ENCODE measurements at regions not wholly inside any gene's neighbourhood (a gene's known extent, or its start where the extent isn't known, plus 50 kb on each side); places are given as distances from the start of the nearest gene placed in this dataset.

DNA sequence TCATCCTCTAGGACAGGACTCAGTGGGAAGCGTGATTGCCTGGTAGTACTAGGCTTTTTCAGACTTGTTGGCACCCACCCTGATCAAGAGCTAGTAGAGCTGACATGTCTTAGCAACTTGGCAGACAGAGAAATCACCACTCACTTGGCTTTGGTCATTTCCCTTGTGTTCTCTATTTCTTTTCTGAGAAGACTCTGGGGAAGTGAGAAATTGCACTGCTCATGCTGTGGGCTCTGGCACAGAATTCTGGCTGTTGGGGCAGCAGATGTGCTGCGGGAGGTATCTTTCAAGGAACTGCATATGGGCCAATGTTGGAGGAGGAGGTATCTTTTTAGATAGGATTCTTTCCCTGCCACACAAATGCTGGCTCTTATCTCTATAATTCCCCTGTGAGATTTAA, 529.1 kb upstream of the MEX3C start:
- DNase-seq (ENCODE audit: low spot score) = no peak

DNA sequence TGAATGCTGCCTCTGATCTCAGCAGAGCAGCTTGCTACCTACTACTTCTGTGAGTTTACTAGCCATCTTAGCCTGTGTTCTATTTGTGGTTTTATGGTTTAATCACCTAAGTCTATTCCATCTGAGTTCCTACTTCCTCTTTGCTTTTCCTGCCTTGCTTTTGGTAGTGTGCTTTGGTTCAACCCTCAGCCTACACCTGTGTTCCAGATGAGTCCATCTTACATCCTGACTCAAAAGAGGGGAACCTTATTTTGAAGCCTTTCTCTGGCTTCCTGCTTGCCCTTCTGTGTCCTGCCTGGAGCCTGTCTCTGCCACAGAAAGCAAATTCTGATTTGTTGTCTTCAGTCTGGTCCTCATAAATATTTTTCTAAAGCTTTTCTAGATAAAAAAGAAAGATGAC, 530.3 kb upstream of the MEX3C start:
- no peak for DNase-seq (ENCODE audit: low spot score)

DNA sequence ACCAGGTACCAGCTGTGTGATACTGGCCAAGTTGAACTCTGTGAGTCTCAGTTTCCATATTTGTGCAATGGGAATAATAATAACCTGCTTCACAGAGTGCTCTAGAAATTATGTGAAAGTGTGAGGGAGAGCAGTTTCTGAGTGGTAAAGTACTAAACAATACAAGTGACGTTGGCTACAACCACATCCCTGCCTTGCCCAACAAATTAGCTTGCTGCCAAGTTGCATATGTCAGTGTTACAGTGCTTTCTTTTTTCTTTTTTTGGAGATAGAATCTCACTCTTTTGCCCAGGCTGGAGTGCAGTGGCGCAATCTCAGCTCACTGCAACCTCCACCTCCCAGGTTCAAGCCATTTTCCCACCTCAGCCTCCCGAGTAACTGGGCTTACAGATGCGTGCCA, 533.6 kb upstream of the MEX3C start:
- no peak for DNase-seq (ENCODE audit: low spot score)

DNA sequence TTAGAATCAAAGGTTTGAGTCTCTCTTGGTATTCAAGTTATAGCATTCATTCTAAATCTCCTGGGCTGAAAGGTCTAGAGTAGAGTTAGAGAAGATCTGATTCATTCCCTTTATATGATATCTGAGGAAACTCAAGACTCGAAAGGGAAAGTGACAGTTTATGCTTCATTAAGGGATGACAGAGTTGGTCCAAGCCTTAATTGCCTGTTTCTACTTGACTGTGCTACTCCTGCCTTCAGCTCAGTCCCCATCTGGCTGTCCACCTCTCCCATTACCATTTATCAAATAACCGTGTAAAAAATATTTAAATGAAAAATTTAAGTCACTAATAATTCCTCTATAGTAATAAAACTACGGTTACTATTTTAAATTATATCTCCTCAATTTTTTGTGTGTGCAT, 537.1 kb upstream of the MEX3C start:
- no peak for DNase-seq (ENCODE audit: low spot score)

DNA sequence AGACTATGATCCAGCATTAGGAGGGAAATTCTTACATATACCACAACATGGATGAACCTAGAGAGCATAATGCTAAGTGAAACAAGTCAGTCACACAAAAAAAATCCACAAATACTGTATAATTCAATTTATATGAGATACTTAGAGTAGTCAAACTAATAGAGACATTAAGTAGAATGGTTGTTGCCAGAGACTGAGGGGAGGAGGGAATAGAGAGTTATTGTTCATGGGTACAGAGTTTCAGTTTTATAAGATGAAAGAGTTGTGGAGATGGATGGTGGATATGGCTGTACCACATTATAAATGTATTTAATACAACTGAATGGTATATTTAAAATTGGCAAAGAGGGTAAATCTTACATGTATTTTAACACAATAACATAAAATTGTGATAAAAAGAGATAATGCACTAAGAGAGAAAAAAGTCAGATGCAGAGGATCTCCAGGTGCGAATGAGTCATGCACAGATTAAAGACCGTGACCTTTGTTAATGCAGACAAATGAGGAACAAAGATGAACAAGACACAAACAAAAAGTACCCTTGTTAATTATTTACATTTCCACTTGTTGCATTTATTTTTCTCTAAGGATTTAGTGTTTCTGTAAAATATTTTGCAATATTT, 541.7 kb upstream of the MEX3C start:
- no peak for DNase-seq (ENCODE audit: low spot score)

DNA sequence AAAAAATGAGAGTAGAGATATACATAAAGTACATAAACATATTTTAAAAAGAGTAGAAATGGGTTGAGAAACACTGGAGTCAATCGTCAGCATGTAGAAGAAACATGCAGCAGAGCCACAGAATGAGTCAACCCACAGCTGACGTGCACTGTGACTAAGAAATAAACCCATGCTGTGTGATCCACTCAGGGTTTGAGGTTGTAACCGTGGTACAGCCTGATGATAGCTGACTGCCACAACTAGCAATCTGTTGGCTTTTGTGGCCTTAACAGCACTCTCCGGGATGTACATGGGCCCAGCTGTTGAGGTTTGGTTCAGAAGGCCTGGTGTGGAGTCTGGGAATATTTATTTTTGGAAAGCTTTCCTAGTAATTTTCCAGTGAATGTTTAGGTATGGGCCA, 554.4 kb upstream of the MEX3C start:
- no peak for DNase-seq (ENCODE audit: low spot score)

DNA sequence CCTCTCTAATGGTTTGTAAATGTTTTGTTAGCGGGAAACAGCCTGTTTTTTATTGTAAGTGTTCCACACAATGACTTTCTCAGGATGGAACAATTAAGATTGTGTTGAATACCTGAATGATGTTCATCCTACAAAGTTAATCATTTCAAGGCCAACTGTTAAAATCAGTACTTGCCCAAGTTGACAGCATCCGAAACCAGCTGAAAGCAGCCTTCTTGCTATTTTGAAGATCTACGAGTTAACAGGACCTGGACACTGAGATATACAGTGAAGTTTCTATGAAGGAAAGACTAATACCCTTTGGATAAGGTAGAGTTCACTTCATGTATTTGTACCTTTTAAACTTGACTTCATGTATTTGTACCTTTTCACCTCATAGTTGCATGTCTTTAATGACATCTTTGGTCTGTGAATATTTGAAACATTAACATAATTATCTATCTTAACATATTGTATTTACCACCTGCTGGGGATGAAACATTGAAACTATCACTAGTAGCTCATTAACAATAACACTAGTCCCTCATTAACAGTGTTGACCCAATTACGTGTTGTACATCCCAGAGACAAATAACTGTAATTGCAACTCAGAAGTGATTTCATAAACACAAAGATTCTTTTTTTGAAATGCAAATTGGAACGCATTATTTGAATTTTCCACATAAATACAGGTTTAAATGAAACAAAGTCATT, 556.0 kb upstream of the MEX3C start:
- DNase-seq (ENCODE audit: low spot score) = no peak

DNA sequence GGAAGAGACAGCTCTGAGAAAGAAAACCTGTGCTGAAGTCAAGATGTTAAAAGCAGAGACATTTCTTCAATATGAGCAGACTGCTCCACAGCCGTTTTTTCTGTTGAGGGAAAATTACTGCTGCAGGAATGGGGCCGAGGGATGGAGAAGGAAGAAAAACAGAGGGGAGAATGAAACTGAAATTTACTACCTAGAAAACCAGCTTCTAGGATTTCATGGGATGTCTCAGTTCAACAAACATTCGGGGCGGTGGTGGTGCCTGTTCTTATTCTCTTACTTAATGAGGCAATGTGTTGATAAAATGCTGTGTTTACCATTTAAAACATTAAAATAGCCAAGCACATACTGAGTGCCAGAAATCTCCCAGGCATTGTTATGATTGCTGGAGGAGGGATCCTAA, 557.1 kb upstream of the MEX3C start:
- DNase-seq (ENCODE audit: low spot score) = no peak

DNA sequence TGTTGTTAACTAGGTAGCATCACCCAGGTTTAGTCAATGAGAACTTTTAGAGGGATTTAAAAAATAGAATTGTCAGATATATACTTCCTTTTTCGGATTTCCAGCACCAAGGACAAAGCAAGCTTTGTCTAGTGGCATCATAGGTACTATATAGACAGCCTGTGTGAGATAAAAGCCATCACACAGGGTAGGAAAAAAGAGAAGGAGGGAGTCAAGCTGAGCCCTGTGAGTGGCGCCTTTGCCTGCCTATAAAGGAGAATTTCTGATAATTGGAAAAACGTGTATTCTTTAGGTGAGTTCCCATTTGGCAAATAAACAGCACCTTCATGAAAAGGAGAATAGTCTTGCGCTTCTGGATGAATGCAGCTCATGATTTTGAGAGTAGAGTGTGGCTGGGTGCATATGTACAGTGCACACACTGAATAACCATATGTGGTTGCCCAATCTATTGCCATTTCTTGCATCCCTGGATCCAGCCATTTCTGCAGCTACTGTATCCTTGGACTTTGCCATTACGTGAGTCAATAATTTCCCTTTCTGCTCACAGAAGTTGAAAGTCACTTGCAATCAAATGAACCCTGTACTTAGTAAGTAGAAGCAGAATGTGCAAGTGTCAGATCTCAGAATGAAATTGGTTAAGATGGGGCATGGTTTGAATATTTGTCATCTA, 559.9 kb upstream of the MEX3C start:
- no peak for DNase-seq (ENCODE audit: low spot score)

DNA sequence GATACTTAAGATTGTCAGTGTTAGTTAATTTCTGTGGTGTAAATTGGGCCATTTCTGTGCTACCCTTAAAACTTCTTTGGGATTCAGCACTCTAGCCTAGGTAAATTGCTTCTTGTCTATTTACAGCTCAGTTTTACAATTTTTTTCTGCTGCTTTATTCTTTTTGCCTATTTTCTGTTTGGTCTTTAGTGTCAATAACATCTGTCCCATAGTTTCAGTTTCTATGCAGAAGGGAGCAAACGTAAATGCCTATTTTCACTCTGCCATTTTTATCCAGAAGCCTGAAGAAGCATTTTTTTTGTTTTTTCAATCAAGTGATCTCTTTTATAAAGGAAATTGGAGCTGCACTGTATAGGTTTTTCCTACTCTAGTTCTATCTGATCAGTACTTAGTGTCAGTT, 564.9 kb upstream of the MEX3C start:
- no peak for DNase-seq (ENCODE audit: low spot score)

DNA sequence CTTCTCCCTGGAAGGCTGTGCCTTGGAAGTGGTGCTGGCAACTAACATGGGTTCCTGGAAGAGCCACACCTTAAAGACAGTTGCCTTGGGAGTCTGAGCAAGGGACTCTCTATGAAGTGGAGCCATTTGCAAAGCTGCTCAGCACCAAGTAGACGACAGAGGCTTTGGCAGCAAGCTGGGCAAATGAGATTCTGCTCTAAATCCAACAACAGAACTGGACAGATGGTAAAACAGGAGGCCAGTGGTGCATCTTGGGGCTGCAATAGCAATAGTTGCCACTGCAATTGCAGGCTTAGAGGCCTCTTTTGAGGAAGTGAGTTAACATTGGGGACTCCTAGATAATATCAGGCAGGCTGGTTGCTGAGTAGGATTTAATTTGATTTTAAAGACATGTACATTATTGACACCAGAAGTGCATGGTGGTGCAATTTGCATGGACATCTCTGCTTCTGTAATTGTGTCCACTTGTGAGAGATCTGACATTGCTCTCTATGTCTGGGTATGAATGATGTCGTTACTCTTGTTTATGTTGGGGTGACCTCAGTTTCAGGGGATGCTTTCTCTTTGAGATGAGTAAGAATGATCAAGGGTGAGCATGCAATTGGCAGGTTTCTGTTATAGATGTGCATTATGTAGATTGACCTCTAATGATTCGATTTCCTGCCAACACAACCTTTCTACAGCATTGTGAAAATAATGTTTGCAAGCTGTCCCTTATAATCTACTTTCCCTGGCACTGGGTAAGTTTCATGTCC, 568.3 kb upstream of the MEX3C start:
- DNase-seq (ENCODE audit: low spot score) = no peak

DNA sequence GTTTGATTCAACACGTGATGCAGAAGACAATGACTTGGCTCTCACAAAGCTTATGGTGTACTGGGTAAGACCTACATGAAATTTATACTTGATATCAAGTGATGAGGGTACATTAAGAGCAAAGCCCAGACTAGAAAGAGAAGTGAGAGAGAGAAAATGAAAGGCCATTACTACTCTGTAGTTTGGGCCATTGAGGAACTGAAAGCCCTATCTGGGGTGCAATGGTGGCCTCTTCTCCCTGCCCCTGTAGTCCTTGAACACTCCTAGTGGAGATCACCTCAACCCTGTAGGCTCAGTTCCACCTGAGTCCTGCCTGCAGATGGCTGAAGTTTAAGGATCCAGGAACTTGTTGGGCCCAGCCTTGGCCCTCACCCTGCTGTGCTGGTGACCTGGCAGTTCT, 569.8 kb upstream of the MEX3C start:
- no peak for DNase-seq (ENCODE audit: low spot score)

DNA sequence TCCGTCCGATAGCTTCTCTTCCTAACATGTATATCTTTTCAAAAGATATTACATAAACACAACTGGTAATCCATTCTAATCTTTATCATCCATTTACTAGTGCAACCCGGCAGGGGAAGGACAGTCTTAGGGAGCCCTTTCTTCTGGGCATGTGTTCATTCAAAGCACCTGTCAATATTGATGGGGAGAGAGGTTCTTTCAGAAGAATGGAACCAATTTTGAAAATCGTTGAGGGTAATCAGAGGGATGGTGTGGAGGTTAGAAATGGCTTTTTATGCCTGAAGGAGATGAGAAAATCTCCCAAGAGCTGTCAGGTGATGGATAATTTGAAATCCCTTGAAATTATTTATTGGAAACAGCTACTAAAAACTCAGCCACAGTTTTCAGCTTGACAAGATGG, 561.9 kb upstream of the DCC start:
- DNase-seq (ENCODE audit: low spot score) = no peak

DNA sequence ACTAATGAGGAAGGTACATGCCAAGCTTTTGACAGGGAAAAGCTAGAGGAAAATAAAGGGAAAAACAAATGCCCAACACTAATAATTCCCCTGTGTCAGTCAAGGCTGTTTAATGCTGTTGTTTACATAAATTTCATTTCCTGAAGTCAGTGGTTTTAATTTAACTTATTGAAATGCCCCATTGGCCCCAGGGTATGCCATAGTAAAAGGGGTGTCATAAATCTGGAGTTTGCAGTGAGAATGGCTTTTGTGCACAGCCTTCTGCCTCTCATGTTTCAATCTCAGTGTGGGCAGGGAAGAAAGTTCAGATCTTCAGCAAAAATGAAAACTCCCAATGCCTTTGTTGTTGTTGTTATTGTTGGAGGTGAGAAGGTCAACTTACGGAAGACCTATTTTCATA, 550.1 kb upstream of the DCC start:
- no peak for DNase-seq (ENCODE audit: low spot score)

DNA sequence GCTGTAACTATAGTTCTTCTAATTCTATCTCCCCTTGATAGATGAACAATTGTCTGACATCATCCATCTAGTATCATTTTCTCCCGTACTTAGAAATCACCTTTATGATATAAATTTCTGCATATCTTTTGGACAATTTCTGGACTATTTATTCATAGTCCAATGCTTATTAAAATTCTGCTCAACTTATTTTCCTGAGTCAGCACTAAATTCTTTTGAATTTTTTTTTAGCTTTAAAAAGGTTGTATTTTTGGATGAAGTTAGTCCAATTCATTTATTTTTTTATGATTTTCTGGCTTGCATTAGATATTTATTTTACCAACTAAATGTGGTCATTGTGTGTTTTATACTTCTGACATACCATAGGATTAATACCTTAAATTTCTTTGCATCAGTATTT, 538.5 kb upstream of the DCC start:
- no peak for DNase-seq (ENCODE audit: low spot score)

DNA sequence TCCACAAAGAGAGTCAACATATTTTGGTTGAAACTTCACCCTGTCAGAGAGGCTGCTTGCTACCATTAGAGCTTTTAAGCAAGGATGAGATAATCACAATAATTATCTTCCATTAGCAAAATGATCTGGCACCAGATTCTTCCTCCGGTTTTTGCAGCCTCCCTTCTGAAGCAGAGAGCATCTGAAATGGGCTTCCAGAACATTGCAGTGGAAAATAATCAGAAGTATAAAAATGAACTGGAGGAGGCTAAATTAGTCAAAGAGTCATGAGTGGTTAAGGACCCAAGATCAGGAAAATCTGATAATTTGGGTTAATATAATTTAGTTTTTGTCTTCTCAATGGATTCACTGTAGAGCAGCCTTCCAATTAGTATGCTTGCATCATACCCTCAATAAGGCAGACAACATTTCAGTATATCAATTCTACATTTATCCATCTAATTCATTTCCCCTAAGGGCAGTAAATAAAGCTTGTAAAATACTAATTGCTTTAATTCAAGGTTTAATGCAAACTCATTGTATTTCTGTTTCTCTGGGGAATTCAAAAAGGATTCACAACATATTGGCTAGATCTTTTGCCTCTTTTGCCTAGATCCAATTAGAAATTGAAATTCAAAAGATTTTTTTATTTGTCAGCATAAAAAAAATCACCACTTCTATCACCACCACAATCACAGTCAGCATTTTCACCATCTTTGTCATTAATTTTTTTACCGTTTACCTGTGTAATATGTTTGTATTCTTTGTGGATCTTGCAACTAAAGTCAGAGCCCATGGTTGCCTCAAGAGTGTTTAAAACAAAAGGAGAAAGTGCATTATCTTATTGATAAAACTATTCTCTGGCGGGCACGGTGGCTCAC, 537.2 kb upstream of the DCC start:
- no peak for DNase-seq (ENCODE audit: low spot score)

DNA sequence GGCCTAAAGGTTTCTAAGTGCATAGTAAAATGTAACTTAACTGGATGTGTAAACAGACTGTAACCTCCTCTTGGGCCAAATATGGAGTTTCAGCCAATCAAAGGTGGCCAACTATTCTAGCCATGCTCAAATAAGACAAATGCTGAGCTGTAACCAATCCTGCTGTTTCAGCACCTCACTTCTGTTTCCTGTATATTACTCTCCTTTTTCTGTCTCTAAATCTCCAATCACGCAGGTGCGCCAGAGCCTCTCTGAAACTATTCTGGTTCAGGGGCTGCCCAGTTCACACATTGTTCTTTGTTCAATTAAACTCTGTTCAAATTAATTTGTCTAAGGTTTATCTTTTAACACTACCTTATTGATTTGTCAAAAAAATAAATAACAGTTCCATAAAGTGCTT, 532.7 kb upstream of the DCC start:
- DNase-seq (ENCODE audit: low spot score) = no peak

DNA sequence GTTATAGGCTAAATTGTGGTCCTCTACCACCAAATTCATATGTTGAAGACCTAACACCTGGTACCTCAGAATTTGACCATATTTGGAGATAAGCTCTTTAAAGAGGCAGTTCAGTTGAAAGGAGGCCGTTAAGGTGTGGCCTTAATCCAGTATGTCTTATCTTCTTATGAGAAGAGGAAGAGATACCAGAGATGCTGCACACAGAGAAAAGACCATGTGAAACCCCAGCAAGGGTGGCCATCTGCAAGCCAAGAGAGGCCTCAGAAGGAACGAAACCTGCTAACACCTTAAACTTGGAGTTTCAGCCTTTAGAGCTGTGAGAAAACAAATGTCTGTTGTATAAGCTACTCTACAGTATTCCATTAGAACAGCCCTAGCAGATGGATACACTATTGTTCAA, 528.1 kb upstream of the DCC start:
- no peak for DNase-seq (ENCODE audit: low spot score)

DNA sequence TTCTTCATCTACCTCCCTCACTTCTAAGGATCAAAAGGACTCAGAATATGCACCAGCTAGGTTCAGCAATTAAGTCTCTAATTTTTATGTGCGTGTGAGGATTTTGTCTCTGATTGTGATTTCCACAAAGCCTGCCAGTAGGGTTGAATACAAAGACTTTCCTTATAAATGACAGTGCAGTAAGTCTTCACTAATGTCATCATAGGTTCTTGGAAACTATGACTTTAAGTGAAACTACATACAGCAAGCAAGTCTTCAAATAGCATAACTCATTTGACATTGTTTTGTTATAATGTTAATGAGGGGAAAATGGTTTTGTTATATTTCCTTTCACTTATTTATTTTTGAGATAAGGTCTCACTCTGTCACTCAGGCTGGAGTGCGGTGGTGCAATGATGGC, 526.3 kb upstream of the DCC start:
- no peak for DNase-seq (ENCODE audit: low spot score)

DNA sequence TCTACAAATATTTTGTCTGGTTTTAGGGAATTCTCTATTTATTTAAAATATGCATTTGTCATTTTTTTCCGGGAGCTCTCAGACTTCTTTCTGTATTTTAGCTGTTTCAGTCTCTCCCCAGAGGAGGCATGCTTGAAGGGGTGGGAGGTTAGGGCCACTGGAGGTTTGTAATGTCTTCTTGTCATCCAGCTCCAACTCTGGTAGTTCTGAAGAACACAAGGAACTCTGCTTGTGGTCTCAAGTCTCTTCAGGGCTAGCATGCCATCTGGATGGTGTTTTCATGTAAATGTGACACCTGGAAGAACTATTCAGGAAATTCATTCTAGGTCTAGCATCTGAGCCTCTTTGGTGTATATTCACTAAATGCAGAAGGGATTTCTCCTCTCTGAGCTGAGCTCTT, 518.4 kb upstream of the DCC start:
- DNase-seq (ENCODE audit: low spot score) = no peak

DNA sequence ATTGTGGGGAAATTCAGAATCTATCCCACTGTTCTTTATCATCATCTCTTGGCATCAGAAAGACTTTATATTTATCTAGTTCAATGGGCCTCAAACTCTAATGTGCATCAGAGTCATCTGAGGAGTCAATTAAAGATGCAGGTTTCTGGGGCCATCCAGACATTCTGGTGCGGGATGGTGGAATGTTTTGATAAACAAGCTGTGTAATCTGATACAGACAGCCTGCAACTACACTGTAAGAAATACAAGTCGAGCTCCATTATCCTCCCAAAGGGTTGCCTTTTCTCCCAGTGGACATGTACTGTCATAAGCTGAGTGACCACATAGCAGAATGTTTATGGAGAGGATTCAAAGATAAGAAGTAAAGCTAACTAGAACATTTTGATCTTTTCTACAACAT, 515.3 kb upstream of the DCC start:
- no peak for DNase-seq (ENCODE audit: low spot score)

DNA sequence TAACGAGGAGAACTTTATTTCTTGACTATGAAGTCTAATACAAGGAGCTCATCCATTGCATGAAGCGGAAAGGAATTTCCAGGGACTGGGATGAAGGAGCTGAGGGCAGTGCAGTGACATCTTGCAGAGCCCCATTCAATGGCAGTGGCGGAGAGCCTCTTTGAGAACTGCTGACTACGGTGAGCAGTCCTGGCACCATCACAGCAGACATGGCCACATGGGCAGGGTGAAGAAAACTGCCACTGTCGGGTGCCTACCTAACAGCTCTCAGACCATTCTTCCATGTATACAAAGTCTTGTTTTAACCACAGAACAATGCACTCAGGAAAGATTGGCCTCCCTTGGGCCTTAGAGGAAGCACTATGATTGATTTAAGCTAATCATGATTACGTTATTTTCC, 506.1 kb upstream of the DCC start:
- no peak for DNase-seq (ENCODE audit: low spot score)
